NCI-H1105 (cell line): ENCODE measurements at regions not wholly inside any gene's neighbourhood (a gene's known extent, or its start where the extent isn't known, plus 50 kb on each side); places are given as distances from the start of the nearest gene placed in this dataset.
"Not testable (repeated sequence)": the region's sequence is repeated elsewhere in the genome, so short reads cannot be mapped to it uniquely, and the experiment has no call there.

Experiments
- DNase-seq: peaks from one replicate; lab custom pipeline; 2025; lab: John Stamatoyannopoulos, UW

- no peak for DNase-seq
These were observed 230.5 kb upstream of the LRTM1 start for GRCh38 chr3:55158345-55158744.

DNA sequence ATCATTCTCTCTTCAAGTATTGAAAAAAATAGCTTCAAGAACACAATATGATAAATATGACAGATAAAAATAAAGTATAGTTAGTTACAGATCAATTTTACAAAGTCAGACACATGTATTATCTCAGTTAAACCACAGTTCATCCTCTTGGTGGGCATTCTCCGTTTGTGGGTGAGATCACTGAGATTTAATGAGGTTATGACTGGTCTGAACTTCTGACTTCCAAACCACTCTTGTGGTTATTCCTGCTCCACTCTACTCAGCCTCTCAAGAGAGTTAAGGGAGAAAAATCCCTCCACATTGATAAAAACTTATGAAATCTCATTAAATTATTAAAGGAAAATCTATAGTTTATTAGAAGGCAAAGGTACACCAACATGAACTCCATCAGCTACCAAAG is 229.9 kb upstream of the LRTM1 start:
- DNase-seq: no peak

DNA sequence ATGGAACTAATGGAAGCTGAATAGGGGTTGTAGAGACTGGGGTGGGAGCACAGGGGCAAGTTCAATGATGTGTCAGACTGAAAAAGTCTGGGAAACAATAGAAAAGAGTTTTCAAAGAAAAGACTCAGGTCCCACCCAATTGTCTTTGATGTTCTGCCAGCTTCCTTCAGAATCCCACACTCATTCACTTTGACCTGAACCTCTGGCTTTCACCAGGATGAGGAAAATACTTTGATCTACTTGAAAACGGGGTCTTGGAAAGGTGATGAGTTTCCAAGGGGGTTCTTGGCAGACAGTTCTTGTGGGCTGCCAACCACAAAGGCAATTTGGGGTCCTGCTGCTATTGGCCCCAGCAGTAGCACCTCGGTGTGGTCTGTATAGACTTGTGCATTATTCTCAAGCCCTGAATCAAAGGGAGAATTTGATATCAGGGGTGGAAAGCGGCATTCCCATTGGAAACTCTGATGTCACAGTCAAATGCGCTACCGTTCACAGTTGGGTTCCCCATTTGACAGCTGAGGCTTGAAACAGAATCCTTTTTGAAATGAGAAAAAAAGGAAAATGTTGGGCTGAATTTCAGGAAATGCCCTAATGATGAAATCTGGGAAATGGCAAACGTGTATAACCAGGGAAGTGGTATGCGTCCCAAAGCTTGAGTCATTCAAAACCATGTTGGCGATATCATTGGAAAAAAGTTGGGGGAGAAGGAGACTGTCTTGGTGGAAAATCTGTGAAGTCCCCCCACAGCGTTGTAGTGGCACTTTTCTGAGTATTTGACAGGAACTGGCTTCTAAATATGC is 229.2 kb upstream of the LRTM1 start:
- no peak for DNase-seq

DNA sequence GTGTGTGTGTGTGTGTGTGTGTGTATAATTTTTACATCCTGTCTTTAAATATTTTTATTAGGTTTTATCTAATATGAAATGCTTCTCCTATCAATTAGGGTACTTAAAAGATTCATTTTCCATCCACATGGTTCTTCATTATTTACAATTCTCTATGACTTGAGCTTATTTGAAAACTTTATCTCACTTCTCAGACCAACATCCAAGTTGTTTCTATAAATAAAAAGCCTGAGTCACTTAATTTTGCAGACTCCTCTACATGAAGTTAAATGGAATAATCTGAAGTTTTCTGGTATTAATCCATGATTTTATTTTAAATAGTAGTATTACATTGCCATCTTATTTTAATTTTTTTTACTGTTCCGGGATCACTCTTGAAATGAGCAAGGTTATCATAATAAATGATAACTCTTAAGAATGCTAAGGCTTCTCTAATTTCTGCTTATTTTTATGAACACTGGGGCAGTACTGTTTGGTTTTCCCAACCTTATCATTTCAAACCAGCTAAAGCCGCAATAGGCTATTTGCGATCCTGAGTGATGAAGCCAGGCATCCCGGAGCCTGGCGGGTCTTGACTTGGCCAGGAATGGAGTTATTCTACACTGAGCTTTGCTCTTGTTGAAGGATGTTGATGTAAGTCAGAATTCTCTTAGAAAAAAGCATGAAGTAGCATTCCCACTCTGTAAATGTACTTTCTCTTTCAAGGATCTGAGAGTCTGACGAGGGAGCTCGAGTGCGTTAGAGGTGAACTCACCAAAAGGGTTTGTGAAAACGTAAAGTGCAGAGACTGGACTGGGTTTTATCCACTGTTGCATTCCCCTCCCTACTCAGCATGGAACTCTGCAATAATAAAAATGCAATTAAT is 220.2 kb upstream of the LRTM1 start:
- no peak for DNase-seq

- no peak for DNase-seq
These were observed 219.5 kb upstream of the LRTM1 start for GRCh38 chr3:55147406-55147805.

- DNase-seq: no peak
These were observed 218.4 kb upstream of the LRTM1 start for GRCh38 chr3:55146216-55146615.

DNA sequence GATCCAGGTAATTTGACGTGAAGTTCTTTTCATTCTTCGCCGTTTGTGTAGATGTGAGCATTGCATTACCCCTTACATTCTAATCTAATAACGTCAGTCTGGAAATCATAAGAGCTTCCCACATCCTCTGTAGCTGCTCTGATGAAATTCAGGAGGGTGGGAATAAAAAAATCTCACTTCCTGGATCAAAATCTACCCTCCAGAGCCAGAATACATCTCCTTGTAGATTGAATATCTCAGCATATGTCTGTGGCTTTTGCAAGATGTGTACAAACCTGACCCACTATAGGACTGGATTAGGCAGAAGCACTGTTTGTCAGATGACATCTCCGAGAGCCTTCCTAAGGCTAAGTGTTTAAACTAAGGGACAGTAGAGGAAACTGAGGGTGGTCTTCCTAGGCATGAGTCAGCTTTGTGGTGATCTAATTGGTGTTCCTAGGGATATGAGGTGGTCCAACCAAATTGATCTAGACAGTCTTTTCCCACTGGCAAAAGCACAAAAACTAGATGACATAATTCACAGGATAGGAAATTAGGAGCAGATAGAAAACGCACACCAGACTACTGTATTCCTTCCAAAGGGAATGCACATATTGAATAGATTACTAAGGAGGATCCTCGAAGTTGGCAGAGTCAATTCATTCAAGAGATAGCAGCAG is 216.3 kb upstream of the LRTM1 start:
- no peak for DNase-seq

DNA sequence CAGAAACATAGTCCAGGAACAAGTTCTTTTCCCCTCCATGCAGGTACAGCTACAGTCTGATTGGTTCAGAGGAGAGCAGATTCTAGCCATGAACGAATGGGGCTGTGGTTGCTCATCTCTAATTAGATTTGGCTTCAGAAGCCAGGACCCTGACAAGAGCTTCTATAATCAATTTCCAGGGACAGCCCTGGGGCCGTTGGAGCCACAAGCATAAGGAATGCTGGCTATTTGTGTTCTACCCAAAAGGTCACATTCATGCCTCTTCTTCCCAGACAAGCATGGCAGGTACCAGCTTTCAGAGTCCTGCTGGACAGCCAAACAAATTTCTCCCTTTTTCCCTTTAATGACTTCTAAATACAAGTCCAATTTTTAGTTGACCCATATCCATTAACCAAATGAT is 215.5 kb upstream of the LRTM1 start:
- no peak for DNase-seq

DNA sequence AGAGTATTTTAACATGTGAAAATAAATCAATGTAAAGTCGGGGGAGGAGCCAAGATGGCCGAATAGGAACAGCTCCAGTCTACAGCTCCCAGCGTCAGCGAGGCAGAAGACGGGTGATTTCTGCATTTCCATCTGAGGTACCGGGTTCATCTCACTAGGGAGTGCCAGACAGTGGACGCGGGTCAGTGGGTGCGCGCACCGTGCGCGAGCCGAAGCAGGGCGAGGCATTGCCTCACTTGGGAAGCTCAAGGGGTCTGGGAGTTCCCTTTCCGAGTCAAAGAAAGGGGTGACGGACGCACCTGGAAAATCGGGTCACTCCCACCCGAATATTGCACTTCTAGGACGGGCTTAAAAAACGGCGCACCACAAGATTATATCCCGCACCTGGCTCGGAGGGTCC is 208.4 kb upstream of the LRTM1 start:
- not testable (repeated sequence) for DNase-seq

- DNase-seq: no peak
These were observed 200.5 kb upstream of the LRTM1 start for GRCh38 chr3:55128225-55128823.

- no peak for DNase-seq
These were observed 199.7 kb upstream of the LRTM1 start for GRCh38 chr3:55127565-55127964.

GRCh38 chr3:55124371-55124770 is 196.5 kb upstream of the LRTM1 start:
- no peak for DNase-seq
